Thyroid gland (tissue), 4 donors: ENCODE measurements at regions not wholly inside any gene's neighbourhood (a gene's known extent, or its start where the extent isn't known, plus 50 kb on each side); places are given as distances from the start of the nearest gene placed in this dataset.
"Not testable (repeated sequence)": the region's sequence is repeated elsewhere in the genome, so short reads cannot be mapped to it uniquely, and the experiment has no call there.

ENCODE experiments used
- DNase-seq, 2 donors: peaks; one replicate each; pipeline ENCODE4 v3.0.0-alpha.2; 2019
- H3K27ac ChIP-seq, 3 donors: fragments of 200-600 bp; sonication (generic); 1 replicate in 2 of 3; 2 replicates in 1 of 3; pipeline ENCODE4 v1.5.1; 2016 to 2019; ENCODE audit warnings: mild to moderate bottlenecking in 1 of 3, moderate library complexity in 1 of 3
- H3K27me3 ChIP-seq: fragments of 200-600 bp; sonication (generic); one replicate; pipeline ENCODE4 v1.5.1; 2019
- H3K36me3 ChIP-seq, 2 donors: fragments of 200-600 bp; sonication (generic); one replicate each; pipeline ENCODE4 v1.5.1; 2016 to 2019
- H3K4me1 ChIP-seq, 2 donors: fragments of 200-600 bp; sonication (generic); one replicate each; pipeline ENCODE4 v1.5.1; 2017 to 2019
- H3K4me3 ChIP-seq, 3 donors: fragments of 200-600 bp; sonication (generic); replicated peaks in 1 of 3; 1 replicate in 2 of 3; 2 replicates in 1 of 3; pipeline ENCODE4 v1.5.1; 2016; ENCODE audit warnings: mild to moderate bottlenecking in 1 of 3
- H3K9me3 ChIP-seq: fragments of 200-600 bp; sonication (generic); one replicate; pipeline ENCODE4 v1.5.1; 2017
- POLR2A ChIP-seq, 2 donors: fragments of 450-650 bp; IDR thresholded peaks; one replicate each; pipeline ENCODE4 v1.6.1; 2017; ENCODE audit warnings: antibody characterized with exemption in 2 of 2, mild to moderate bottlenecking in 2 of 2, moderate library complexity in 1 of 2
- WGBS, 2 donors: methylation state at CpG; one replicate each; pipeline ENCODE4 v1.1.5; 2017; 5-methylcytosine and 5-hydroxymethylcytosine counted together
- intact Hi-C: fragments of 100-400 bp; cut with DNase I; formaldehyde crosslinking; loops from one replicate; pipeline ENCODE4 v1.15.1; 2023
- TF ChIP-seq, protein P1 (sequence below), 6 experiments: fragments of 200-600 bp in 3 of 6; fragments of 450-650 bp in 3 of 6; sonication (generic) in 3 of 6; IDR thresholded peaks; one replicate each; pipeline ENCODE4 v1.5.1; 2016 to 2019; ENCODE audit warnings: antibody characterized with exemption in 6 of 6, mild to moderate bottlenecking in 2 of 6, inconsistent platforms in 1 of 6, moderate library complexity in 1 of 6

DNA sequence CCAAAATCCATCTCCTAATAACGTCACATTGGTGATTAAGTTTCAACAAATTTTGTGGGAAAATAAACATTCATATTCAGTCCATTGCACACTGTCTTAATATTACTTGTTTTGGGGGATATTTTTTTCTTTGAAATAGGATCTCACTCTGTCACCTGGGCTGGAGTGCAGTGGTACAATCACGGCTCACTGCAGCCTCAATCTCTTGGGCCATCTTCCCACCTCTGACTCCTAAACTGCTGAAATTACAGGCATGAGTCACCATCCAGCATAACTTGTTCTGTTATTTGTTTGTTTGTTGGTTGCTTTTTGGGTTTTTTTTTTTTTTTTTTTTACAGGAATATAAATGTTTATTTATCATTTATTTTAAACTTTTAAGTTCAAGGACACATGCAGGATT is 556.1 kb upstream of the SLITRK6 start:
- Histone ChIP-seq H3K4me1 (no peaks in the 10 kb centered on the region), H3K27me3 (no peaks in the 10 kb centered on the region), H3K4me3 (no peak overlapping the region), H3K9me3 (no peaks in the 10 kb centered on the region), H3K36me3 (no peaks in the 10 kb centered on the region), H3K27ac (no peak overlapping the region)
- no peak for DNase-seq
- 82 to 92% methylated on average over 2 of the region's 2 CpGs for WGBS, 2 donors
- intact Hi-C loops = no loop called here
- TF ChIP-seq POLR2A (IDR thresholded peaks at IDR 0.05) = no peak
- TF ChIP-seq, protein P1, sequence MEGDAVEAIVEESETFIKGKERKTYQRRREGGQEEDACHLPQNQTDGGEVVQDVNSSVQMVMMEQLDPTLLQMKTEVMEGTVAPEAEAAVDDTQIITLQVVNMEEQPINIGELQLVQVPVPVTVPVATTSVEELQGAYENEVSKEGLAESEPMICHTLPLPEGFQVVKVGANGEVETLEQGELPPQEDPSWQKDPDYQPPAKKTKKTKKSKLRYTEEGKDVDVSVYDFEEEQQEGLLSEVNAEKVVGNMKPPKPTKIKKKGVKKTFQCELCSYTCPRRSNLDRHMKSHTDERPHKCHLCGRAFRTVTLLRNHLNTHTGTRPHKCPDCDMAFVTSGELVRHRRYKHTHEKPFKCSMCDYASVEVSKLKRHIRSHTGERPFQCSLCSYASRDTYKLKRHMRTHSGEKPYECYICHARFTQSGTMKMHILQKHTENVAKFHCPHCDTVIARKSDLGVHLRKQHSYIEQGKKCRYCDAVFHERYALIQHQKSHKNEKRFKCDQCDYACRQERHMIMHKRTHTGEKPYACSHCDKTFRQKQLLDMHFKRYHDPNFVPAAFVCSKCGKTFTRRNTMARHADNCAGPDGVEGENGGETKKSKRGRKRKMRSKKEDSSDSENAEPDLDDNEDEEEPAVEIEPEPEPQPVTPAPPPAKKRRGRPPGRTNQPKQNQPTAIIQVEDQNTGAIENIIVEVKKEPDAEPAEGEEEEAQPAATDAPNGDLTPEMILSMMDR (IDR thresholded peaks at IDR 0.05) = no peak

DNA sequence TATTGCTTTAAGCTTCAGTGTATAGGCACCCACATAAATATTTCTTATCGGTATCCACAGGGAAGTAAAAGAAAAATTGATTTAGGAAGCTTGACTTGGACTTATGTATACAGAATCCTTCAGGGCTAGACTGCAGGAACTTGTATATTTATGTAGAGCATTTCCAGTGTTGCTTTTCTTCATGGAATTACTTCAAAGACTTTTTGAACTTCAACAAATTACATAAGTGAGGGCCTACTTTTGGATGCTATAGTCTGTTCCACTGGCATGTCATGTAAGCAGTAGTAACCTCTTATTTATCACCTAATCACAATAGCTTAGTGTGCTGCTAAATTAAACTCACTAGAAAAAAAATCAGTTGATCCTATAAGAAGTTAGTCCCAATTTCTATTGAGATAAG is 557.9 kb upstream of the SLITRK6 start:
- no peaks in the 10 kb centered on the region for H3K9me3 ChIP-seq
- H3K4me3 ChIP-seq = no peak overlapping the region
- no peaks in the 10 kb centered on the region for H3K27me3 ChIP-seq
- H3K4me1 ChIP-seq = no peaks in the 10 kb centered on the region
- WGBS, 2 donors = 73 to 76% methylated on average over 1 of the region's 1 CpG
- intact Hi-C loops = no loop called here
- no peak overlapping the region for H3K27ac ChIP-seq
- DNase-seq = no peak
- TF ChIP-seq, protein P1 (IDR thresholded peaks at IDR 0.05) = no peak
- TF ChIP-seq POLR2A (IDR thresholded peaks at IDR 0.05) = no peak
- H3K36me3 ChIP-seq = no peaks in the 10 kb centered on the region

DNA sequence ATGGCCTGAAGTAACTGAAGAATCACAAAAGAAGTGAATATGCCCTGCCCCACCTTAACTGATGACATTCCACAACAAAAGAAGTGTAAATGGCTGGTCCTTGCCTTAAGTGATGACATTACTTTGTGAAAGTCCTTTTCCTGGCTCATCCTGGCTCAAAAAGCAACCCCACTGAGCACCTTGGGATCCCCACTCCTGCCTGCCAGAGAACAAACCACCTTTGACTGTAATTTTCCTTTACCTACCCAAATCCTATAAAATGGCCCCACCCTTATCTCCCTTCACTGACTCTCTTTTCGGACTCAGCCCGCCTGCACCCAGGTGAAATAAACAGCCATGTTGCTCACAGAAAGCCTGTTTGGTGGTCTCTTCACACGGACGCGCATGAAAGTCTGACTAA is 564.5 kb upstream of the SLITRK6 start:
- 86 to 92% methylated on average over 5 of the region's 5 CpGs for WGBS, 2 donors
- H3K9me3 ChIP-seq, DNase-seq, H3K27ac ChIP-seq, H3K4me1 ChIP-seq, H3K4me3 ChIP-seq, H3K27me3 ChIP-seq, H3K36me3 ChIP-seq, intact Hi-C loops: not testable (repeated sequence)

DNA sequence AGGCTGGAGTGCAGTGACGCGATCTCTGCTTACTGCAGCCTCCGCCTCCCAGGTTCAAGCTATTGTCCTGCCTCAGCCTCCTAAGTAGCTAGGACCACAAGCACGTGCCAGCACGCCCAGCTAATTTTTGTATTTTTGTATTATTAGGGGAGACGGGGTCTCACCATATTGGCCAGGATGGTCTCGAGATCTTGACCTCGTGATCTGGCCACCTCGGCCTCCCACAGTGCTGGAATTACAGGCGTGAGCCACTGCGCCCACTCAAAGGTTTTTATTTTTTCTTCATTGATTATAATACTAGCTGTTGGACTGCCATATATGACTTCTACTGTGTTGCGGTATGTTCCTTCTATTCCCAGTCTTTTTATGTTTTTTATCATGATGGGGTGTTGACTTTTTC is 569.7 kb upstream of the SLITRK6 start:
- no peak for DNase-seq
- H3K27me3 ChIP-seq = no peaks in the 10 kb centered on the region
- no peaks in the 10 kb centered on the region for H3K36me3 ChIP-seq
- no peaks in the 10 kb centered on the region for H3K9me3 ChIP-seq
- H3K27ac ChIP-seq = no peak overlapping the region
- TF ChIP-seq, protein P1 (IDR thresholded peaks at IDR 0.05) = no peak
- no peak for TF ChIP-seq POLR2A (IDR thresholded peaks at IDR 0.05)
- H3K4me3 ChIP-seq = no peak overlapping the region
- H3K4me1 ChIP-seq = no peaks in the 10 kb centered on the region
- intact Hi-C loops = no loop called here
- 94% methylated on average over 12 of the region's 12 CpGs for WGBS, 2 donors

DNA sequence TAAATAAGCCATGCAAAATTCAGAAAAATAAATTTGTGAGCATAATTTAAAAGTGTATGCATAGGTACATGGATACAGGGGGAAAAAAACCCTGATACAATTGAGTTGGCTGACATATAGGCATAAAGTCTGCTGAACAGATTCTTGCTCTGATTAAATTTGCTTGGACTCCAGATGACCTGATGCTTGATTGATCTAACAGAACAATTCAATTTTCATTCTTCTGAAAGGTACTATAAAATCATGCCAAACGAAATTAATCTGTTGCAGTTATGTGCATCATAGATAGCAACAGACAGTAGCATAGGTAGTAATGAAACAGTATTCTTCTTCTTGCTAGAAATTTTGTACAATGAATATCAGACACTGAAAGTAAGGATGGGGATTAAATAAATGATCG is 578.2 kb upstream of the SLITRK6 start:
- H3K27me3 ChIP-seq = no peaks in the 10 kb centered on the region
- intact Hi-C loops = no loop called here
- no peaks in the 10 kb centered on the region for H3K9me3 ChIP-seq
- H3K4me3 ChIP-seq = no peak overlapping the region
- no peaks in the 10 kb centered on the region for H3K36me3 ChIP-seq
- H3K27ac ChIP-seq = no peak overlapping the region
- no peak for DNase-seq
- WGBS, 2 donors = 76 to 81% methylated on average over 2 of the region's 2 CpGs
- no peaks in the 10 kb centered on the region for H3K4me1 ChIP-seq
- TF ChIP-seq POLR2A (IDR thresholded peaks at IDR 0.05) = no peak
- TF ChIP-seq, protein P1 (IDR thresholded peaks at IDR 0.05) = no peak

DNA sequence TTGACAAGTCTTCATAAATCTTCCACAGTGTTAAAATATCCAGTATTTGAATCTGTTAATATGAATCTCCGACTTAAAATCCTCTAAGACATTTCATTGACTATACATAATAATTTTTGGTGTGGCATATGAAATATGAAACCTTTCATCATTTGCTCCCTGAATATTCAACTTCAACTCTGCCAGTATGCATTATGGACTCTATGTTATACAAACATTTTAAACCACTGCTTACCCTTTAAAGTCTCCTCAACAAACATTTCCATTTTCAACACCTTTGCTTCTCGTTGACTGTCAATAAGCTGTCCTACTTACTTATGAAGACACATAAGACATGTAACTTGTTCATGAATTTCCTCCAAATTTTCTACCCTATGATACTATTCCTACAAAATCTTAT is 579.4 kb upstream of the SLITRK6 start:
- 85 to 86% methylated on average over 2 of the region's 2 CpGs for WGBS, 2 donors
- no peak for DNase-seq
- no peaks in the 10 kb centered on the region for H3K4me1 ChIP-seq
- no peak overlapping the region for H3K4me3 ChIP-seq
- no peaks in the 10 kb centered on the region for H3K9me3 ChIP-seq
- H3K27ac ChIP-seq = no peak overlapping the region
- H3K36me3 ChIP-seq = no peaks in the 10 kb centered on the region
- intact Hi-C loops = no loop called here
- TF ChIP-seq, protein P1 (IDR thresholded peaks at IDR 0.05) = no peak
- no peak for TF ChIP-seq POLR2A (IDR thresholded peaks at IDR 0.05)
- no peaks in the 10 kb centered on the region for H3K27me3 ChIP-seq
